Fibroblast of the aortic adventitia (primary cell): ENCODE measurements at regions not wholly inside any gene's neighbourhood (a gene's known extent, or its start where the extent isn't known, plus 50 kb on each side); places are given as distances from the start of the nearest gene placed in this dataset.

Experiments
- DNase-seq: peaks from one replicate; pipeline ENCODE4 v3.0.0-alpha.2; 2010; ENCODE audit warnings: low read depth
- H3K4me3 ChIP-seq: 2 replicates; pipeline ENCODE4 v1.5.1; 2011; ENCODE audit warnings: low read depth, mild to moderate bottlenecking, control low read depth, low read length, moderate library complexity
- CTCF ChIP-seq: IDR thresholded peaks from 2 replicates; pipeline ENCODE4 v1.5.1; 2011; ENCODE audit warnings: mild to moderate bottlenecking, low read length, control low read depth, inconsistent platforms; ENCODE audit not compliant: insufficient read depth

- TF ChIP-seq CTCF = no peak
- no peak for DNase-seq
- no peak overlapping the region for H3K4me3 ChIP-seq
Measured at GRCh38 chr10:131653140-131653539, 247.7 kb upstream of the PPP2R2D start.

GRCh38 chr10:131653554-131654470, 247.0 kb upstream of the PPP2R2D start:
- no peak overlapping the region for H3K4me3 ChIP-seq
- no peak for DNase-seq
- no peak for TF ChIP-seq CTCF

GRCh38 chr10:131654471-131655087, 246.2 kb upstream of the PPP2R2D start:
- no peak for TF ChIP-seq CTCF
- DNase-seq = no peak

GRCh38 chr10:131655101-131655849, 245.5 kb upstream of the PPP2R2D start:
- DNase-seq = no peak
- no peak overlapping the region for H3K4me3 ChIP-seq
- no peak for TF ChIP-seq CTCF

More at GRCh38 chr10:131654471-131655087, 246.2 kb upstream of the PPP2R2D start:
- no peak overlapping the region for H3K4me3 ChIP-seq

GRCh38 chr10:131656009-131656408, 244.8 kb upstream of the PPP2R2D start:
- no peak for TF ChIP-seq CTCF
- no peak overlapping the region for H3K4me3 ChIP-seq
- no peak for DNase-seq

GRCh38 chr10:131656431-131656841, 244.4 kb upstream of the PPP2R2D start:
- no peak for TF ChIP-seq CTCF
- no peak overlapping the region for H3K4me3 ChIP-seq
- DNase-seq = no peak
